Upper lobe of right lung (tissue), 1 donor: ENCODE measurements at regions not wholly inside any gene's neighbourhood (a gene's known extent, or its start where the extent isn't known, plus 50 kb on each side); places are given as distances from the start of the nearest gene placed in this dataset.

ENCODE experiments used
- ATAC-seq: fragments of 200-7000 bp; cut with Tn5 transposase; one replicate; pipeline ENCODE4 v1.9.1; 2020; ENCODE audit warnings: mild to moderate bottlenecking, moderate library complexity
- DNase-seq: peaks from one replicate; pipeline ENCODE4 v3.0.0-alpha.2; 2020
- H3K27ac ChIP-seq: fragments of 200-600 bp; one replicate; pipeline ENCODE4 v1.8.0; 2022
- H3K27me3 ChIP-seq: fragments of 200-600 bp; one replicate; pipeline ENCODE4 v1.8.0; 2022; ENCODE audit warnings: mild to moderate bottlenecking
- H3K36me3 ChIP-seq: fragments of 200-600 bp; one replicate; pipeline ENCODE4 v1.8.0; 2022
- H3K4me1 ChIP-seq: fragments of 200-600 bp; one replicate; pipeline ENCODE4 v1.8.0; 2022
- H3K4me3 ChIP-seq: fragments of 200-600 bp; one replicate; pipeline ENCODE4 v1.8.0; 2022; ENCODE audit warnings: mild to moderate bottlenecking
- H3K9me3 ChIP-seq: fragments of 200-600 bp; one replicate; pipeline ENCODE4 v1.8.0; 2022
- intact Hi-C: fragments of 100-400 bp; cut with DNase I; formaldehyde crosslinking; loops from one replicate; pipeline ENCODE4 v1.11.0; 2022
- TF ChIP-seq, protein P1 (sequence below): fragments of 200-600 bp; IDR thresholded peaks from one replicate; pipeline ENCODE4 v1.8.0; 2022; ENCODE audit warnings: antibody characterized with exemption
- donor health status: DM: no; HTN: yes; CAD: no; lungs with severe emphysema.

DNA sequence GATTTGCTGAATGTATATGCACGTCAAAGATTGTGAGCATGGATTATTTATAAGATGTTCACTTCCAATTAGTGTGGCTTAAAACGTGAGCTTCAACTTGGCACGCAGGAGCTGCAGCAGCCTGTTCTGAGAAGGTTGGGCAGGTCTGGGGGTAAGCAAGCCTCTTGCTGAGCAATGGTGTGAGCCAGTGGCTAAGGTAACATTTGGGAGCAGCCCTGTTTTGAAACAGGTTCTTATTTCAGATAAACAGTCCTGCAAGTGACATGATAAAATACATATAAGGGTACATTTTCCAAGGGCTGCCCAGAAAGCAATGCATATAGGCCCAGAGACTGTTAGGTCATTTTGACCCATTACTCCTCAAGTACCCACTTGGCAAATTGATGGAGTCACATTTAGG, 415.3 kb downstream of the ZNF521 start:
- no peaks in the 10 kb centered on the region for H3K9me3 ChIP-seq
- no peaks in the 10 kb centered on the region for H3K27me3 ChIP-seq
- ATAC-seq (no peak), DNase-seq (no peak)
- no peak overlapping the region for H3K4me3 ChIP-seq
- no peaks in the 10 kb centered on the region for H3K36me3 ChIP-seq
- intact Hi-C loops, result no loop called here
- TF ChIP-seq, protein P1, sequence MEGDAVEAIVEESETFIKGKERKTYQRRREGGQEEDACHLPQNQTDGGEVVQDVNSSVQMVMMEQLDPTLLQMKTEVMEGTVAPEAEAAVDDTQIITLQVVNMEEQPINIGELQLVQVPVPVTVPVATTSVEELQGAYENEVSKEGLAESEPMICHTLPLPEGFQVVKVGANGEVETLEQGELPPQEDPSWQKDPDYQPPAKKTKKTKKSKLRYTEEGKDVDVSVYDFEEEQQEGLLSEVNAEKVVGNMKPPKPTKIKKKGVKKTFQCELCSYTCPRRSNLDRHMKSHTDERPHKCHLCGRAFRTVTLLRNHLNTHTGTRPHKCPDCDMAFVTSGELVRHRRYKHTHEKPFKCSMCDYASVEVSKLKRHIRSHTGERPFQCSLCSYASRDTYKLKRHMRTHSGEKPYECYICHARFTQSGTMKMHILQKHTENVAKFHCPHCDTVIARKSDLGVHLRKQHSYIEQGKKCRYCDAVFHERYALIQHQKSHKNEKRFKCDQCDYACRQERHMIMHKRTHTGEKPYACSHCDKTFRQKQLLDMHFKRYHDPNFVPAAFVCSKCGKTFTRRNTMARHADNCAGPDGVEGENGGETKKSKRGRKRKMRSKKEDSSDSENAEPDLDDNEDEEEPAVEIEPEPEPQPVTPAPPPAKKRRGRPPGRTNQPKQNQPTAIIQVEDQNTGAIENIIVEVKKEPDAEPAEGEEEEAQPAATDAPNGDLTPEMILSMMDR, result no peak
- H3K4me1 ChIP-seq, result no peaks in the 10 kb centered on the region
- H3K27ac ChIP-seq, result no peak overlapping the region

GRCh38 chr18:24937639-24938275, 414.2 kb downstream of the ZNF521 start:
- DNase-seq (no peak), ATAC-seq (no peak)
- H3K27me3 ChIP-seq, result no peaks in the 10 kb centered on the region
- H3K27ac ChIP-seq, result no peak overlapping the region
- no peaks in the 10 kb centered on the region for H3K36me3 ChIP-seq
- no peak overlapping the region for H3K4me3 ChIP-seq
- H3K4me1 ChIP-seq, result no peaks in the 10 kb centered on the region
- intact Hi-C loops, result no loop called here
- no peaks in the 10 kb centered on the region for H3K9me3 ChIP-seq
- TF ChIP-seq, protein P1, result no peak

GRCh38 chr18:24940416-24940815, 411.6 kb downstream of the ZNF521 start:
- Histone ChIP-seq H3K4me1 (no peaks in the 10 kb centered on the region), H3K36me3 (no peaks in the 10 kb centered on the region), H3K27ac (no peak overlapping the region), H3K27me3 (no peaks in the 10 kb centered on the region), H3K9me3 (no peaks in the 10 kb centered on the region), H3K4me3 (no peak overlapping the region)
- ATAC-seq (no peak), DNase-seq (no peak)
- intact Hi-C loops, result no loop called here
- TF ChIP-seq, protein P1, result no peak

DNA sequence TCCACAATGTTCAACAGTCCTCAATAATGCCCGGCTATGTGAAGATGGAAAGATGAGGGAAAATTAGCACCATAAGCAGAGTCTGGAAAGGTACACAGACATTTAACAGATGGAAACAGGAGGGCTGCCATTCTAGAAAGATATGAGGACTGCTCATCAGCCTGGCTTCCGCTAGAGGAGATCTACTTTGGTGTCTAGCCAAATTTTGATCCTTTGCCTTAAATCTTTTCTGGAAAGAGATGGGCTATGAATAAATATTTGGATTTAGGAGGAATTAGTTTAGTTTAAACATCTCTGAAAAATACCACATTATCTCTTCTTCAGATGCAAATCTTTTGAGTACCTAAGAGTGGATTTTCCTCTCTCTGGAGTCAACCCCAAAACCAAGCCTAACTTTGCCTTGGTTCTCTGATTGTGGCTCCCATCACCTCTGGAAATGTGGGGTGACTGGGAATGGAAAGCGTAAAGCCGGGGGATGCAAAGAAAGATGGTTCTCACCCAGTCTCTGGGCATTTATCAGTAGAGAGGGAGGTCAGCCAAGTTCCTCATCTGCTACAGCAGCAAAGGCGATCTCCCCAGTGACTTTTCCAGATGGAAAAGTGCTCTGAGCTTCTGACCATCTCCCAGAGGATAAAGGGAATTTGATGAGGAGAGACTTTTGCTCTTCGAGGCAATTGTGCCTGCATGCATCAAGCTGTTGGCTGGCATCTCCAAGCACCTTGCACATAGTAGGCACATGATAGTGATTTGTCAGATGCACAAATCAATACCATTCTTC, 410.6 kb downstream of the ZNF521 start:
- intact Hi-C loops, result no loop called here
- ATAC-seq (no peak), DNase-seq (no peak)
- no peak overlapping the region for H3K27ac ChIP-seq
- TF ChIP-seq, protein P1, result no peak
- H3K4me1 ChIP-seq, result no peaks in the 10 kb centered on the region
- H3K9me3 ChIP-seq, result no peaks in the 10 kb centered on the region
- no peak overlapping the region for H3K4me3 ChIP-seq
- no peaks in the 10 kb centered on the region for H3K36me3 ChIP-seq
- H3K27me3 ChIP-seq, result no peaks in the 10 kb centered on the region

GRCh38 chr18:24942144-24942543, 409.8 kb downstream of the ZNF521 start:
- intact Hi-C loops, result no loop called here
- no peak for ATAC-seq
- Histone ChIP-seq H3K27me3 (no peaks in the 10 kb centered on the region), H3K4me1 (no peaks in the 10 kb centered on the region), H3K36me3 (no peaks in the 10 kb centered on the region), H3K4me3 (no peak overlapping the region), H3K9me3 (no peaks in the 10 kb centered on the region), H3K27ac (no peak overlapping the region)
- TF ChIP-seq, protein P1, result no peak
- no peak for DNase-seq
